ENCODE measurements at regions not wholly inside any gene's neighbourhood (a gene's known extent, or its start where the extent isn't known, plus 50 kb on each side); places are given as distances from the start of the nearest gene placed in this dataset.
"Not testable (repeated sequence)": the region's sequence is repeated elsewhere in the genome, so short reads cannot be mapped to it uniquely, and the experiment has no call there.

DNA sequence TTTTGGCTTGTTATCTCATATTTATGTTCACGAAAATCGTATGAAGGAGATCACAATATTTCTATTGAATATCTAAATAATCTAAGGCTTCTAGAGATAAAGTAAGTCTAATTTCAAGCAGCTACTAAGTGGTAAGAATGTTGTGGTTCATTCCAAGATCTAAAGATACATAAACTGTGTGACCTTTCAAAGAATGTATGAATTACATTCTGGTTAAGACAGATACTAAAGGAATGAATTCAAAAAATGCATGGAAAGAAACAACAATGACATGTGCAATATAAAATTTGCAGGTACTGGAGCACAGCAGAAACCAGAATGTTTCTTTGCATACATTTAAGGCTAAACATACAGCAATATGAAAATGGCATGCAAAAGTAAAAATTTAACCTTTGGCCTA is 1214.6 kb downstream of the CDH8 start:
- CTCF ChIA-PET = no interaction called here
- POLR2A ChIA-PET = no interaction called here

DNA sequence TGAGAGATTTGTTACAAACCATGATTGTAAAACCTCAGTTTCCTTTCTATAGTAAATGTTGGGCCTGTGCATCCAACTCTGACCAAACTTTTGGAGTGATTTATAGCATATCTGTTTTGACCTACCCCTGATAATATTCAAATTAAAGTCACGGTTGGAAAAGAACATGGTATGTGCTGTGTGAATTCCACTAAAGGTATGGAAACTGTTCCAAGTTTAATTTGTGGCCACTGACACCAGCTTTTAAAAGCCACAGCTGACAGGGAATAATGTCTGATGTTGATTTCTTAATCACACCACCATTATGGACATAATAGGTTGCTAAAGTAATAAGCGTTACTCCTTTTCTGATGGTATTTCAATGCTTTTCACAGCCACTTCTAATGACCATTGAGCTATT is 1215.9 kb downstream of the CDH8 start:
- ChIA-PET POLR2A (no interaction called here), CTCF (no interaction called here)

DNA sequence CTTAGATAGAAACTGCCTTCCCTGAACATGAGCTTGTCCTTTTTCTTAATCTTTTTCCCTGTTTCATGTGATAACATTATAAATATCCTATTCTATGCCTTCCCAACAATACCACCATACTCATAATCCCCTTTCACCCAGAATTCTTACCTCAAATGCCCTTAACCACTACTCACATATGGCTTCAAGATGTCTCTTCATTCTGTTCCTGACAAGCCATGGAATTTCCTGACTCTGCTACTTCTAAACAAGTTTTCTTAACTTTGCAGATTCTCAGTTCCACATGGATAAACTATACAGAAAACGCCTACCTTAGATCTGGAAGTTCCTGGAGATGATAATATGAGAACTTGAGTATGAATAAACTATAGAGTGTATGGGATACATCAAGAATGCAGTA is 1217.8 kb downstream of the CDH8 start:
- CTCF ChIA-PET = no interaction called here

DNA sequence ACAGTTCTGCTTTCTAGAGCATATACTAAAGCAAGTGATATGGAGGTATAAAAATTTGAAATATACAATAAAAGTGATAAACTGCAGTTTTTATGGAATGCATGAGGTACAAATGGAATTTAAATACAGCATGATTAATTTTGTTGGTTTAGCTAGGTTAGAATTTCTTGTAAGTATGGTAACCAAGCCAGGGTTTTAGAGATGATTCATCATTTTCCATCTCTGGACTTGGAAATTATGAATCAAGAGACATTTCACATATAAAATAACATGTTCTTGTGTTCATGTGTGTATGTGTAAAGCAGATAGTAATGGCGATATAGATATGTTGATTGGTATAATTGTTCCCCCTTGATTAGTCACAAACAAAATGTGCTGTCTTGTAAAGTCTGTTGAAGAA is 1219.8 kb downstream of the CDH8 start:
- ChIA-PET POLR2A (no interaction called here), CTCF (no interaction called here)

More for the DNA sequence above, 1217.8 kb downstream of the CDH8 start:
- POLR2A ChIA-PET = no interaction called here

DNA sequence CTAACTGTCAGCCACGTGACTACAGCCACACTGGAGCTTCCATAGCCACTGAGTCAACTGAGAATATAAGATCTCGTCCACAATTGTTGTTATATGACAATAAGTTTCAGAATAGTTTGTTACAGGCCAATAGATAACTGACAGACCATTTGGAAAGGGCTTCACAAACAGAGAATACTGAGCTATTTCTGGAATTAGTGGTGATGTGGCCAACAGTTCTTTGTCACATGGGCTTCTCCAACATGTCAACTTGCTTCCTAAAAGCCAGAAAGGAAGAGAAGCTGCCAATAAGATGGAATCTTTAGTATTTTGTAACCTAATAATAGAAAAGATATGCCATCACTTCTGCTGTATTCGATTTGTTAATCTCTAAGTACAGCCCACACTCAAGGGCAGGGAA is 1220.4 kb downstream of the CDH8 start:
- POLR2A ChIA-PET = no interaction called here
- CTCF ChIA-PET = interaction anchor here (0.6 kb wide), 1 partner anchor 535 kb away, joined by 3 read pairs; no protein-coding TSS in a partner anchor

DNA sequence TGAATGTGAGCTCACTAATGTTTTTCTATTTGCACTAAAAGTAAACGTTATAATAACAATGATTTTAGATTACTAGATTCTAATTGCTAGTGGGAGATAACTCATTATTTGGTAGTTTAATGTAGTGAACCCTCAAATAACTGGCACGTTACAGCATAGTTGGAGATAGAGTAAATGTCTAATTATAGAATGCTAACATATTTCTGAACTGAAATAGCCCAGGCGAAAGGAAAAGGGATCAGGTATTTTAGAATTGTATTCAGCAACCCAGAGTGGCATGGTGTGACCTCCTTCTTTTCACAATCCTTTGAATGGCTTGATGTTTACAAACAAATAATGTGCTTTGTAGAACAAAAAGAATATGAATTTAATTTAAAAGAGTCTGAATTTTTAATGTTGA is 1221.2 kb downstream of the CDH8 start:
- ChIA-PET CTCF (no interaction called here), POLR2A (no interaction called here)

DNA sequence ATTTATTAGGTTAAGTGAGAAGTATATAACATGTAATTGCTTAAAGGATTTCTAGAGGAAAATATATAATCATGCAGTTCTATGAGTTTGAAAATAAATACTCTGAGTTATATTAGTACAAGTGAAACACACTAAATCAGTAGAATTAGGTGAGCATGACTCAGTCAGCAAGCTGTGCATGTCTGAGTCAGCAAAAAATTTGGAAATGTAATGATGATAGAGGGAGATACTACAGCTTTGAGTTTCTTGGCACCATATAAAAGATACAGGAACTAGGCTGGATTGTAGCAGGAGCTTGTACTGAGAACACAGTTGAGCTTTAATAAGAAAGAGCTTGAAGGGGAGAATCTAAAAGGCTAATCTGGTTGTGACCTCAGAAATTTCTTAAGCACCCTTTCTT is 1224.6 kb downstream of the CDH8 start:
- CTCF ChIA-PET = no interaction called here
- POLR2A ChIA-PET = no interaction called here

DNA sequence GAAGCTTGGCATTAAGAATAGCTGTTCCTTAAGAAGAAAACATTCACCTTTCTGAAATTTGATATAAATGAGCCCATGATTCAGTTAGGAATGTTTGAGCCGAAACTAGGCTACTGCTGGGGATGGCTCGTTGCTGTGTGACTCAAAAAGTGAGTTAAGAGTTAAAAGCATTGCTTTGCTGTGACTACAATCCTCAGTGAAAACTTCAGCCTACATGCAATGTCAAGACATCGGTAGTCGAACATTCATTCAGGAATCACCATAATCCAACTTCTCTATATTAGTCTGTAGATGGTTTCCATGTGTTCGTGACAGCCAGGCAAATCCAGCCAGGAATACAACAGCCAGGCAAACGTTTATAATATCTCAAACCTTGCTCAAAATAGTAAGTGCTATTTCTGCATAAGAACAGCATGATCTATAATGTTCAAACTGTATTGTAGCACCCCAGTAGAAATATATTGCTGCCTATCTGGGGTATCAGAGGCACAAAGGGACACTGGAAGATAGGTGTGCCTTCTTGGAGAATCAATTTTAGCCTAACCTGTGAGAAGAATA is 1225.1 kb downstream of the CDH8 start:
- ChIA-PET CTCF (no interaction called here), POLR2A (no interaction called here)

DNA sequence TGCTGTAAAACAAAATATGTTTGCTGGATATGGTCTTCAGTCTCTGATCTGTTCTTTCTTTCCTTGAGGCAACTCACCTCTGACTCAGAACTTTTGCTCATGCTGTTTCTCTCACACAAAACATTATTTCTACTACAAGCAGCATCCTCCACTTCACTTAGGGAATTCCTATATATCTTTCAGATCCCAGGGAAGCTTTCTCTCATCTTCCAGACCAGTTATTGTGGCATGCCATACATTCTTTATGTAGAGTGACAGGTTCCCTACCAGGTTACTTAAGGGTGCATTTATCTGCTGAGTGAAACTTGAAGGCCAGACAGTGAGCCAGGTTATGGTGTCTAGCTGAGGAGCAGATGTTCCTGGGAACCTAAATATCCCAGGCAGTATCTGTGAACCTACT is 1226.0 kb downstream of the CDH8 start:
- ChIA-PET CTCF (no interaction called here), POLR2A (no interaction called here)

DNA sequence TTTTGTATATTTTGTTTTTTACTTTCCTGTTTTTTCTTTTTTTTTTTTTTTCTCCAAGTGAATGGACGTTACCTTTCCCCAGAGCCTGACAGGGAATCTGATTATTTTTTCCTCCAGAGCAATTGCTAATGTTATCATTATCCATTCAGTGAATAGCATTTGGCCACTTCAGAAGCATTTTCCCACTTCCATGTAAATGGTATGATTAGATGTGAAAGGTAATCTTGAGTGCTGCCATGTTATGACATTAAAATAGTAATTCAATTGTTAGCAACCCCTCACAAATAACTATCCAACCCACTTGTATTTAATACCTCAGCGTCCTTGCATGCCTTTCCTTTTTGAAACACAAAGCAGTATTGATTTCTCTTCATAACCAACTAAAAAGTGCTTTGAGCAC is 1243.8 kb downstream of the CDH8 start:
- POLR2A ChIA-PET = no interaction called here
- CTCF ChIA-PET = no interaction called here

DNA sequence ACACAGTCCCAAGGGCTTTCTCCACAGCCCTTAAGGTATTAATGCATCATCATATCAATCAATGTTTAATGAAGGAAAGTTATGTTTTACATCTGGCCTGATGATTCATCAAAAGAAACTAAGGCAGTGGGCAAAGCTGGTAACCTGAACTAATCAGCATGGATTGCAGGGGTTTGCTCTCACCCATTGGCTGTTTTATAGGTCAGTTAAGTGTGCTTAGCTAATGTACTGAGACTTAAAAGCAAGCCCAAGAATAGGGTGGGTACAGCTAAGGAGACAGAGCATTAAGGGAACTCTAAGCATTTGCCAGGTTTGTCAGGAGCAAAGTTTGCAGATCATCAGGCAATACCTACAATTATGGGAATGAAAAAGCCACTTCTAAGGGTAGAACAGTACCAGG is 1247.6 kb downstream of the CDH8 start:
- POLR2A ChIA-PET = no interaction called here
- CTCF ChIA-PET = no interaction called here

DNA sequence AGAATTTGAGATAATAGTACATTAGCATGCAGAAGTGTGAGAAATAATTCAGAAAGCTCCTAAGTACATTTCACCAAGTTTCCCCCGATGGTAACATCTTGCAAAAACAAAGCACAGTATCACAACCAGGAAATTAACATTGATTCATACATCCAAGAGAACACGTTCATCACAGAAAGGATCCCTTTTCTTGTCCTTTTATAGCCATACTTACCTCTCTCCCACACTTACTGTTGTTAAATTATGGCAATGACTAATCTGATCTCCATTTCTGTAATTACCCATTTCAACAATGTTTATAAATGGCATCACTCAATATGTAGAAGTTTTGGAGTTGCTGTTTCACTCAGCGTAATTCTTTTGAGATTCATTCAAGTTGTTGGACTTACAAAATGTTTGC is 1260.0 kb downstream of the CDH8 start:
- POLR2A ChIA-PET = no interaction called here
- CTCF ChIA-PET = no interaction called here

DNA sequence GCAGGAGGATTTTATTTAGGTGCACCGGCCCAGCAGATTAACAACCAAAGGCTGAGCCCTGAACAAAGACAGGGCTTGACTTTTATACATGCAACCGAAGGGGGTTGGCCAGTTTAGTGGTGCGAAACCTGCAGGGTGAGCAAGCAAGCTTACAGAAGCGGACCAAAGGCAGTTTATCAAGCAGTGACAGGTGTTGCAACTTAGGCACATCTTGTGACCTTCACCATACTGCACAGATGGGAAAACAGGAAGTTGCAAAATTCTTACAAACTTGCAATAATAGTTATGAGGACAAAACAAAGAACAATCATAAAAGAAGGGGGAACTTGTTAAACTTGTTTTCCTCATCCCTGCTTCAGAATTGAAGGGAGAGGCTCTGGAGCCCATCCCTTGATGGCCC is 1265.1 kb downstream of the CDH8 start:
- ChIA-PET CTCF (no interaction called here), POLR2A (no interaction called here)

DNA sequence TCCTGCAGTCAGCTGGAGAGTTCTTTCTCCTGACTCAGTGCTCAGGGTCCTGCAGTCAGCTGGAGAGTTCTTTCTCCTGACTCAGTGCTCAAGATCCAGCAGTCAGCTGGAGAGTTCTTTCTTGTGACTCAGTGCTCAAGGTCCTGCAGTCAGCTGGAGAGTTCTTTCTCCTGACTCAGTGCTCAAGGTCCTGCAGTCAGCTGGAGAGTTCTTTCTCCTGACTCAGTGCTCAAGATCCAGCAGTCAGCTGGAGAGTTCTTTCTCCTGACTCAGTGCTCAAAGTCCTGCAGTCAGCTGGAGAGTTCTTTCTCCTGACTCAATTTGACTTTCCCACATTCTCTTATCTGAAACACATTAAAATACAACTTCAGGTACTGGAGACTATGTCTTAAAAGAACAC is 1265.9 kb downstream of the CDH8 start:
- POLR2A ChIA-PET = not testable (repeated sequence)

DNA sequence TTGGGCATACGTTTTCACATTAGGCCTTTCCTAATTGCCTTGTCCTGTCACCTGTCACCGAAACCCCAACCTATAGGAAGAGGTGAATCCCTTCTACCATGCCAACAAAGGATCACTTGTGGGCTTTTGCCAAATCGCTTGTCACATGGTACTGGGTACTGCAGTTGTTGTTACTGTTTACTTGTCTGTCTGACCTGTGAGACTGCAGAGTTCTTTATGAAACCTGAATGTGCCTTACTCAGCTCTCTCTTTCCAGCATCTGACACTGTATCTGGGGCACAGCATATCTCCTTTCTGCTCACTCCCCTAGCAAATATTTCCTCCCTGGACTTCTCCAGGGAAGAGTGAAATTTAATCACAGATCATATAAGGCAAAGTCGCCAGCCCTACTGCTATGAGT is 1272.4 kb downstream of the CDH8 start:
- ChIA-PET CTCF (no interaction called here), POLR2A (no interaction called here)

More for the DNA sequence above, 1265.9 kb downstream of the CDH8 start:
- CTCF ChIA-PET = not testable (repeated sequence)

DNA sequence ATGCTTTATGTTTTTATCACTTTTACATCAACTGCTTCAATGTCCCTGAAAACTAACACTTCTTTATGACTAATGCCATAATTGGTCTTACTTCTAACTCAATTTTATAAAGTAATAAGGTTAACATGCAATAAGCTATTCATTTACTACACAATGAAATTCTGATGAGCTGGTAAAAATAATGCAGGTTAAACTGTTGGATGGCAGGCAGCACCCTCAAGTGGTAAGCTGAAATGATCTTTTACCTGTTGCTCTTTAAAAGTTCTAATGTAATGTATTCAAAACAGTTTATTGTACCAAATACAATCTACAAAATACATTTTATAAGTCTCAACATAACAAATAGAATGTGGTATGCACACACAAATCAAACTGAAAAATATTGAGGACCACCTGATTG is 1280.3 kb downstream of the CDH8 start:
- ChIA-PET POLR2A (no interaction called here), CTCF (no interaction called here)

DNA sequence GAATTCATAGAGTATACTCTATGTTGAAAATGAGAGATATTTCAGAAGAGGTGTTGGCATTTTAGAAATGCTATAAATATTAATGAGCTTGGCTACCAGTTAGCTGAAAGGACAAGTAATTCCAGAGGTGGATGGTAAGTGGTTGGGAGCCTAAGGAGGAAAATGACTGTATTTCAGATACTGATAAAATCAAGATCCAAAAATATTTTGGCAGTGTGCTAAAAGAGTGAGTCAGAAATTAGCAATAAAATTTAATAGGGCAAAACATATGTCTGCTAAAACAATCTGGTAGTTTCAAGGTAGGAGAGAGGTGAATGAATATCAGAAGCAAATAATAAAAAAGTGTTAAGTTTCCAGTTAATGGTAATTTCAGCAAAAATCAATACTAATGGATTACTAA is 1287.9 kb downstream of the CDH8 start:
- ChIA-PET CTCF (no interaction called here), POLR2A (no interaction called here)

DNA sequence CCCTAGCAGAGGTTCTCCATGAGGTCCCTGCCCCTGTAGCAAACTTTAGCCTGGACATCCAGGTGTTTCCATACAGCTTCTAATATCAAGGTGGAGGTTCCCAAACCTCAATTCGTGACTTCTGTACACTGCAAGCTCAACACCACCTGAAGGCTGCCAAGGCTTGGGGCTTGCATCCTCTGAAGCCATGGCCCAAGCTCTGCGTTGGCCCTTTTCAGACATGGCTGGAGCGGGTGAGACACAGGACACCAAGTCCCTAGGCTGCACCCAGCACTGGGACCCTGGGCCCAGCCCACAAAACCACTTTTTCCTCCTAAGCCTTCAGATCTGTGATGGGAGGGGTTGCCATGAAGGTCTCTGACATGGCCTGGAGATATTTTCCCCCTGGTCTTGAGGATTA is 1292.0 kb downstream of the CDH8 start:
- CTCF ChIA-PET = no interaction called here
- POLR2A ChIA-PET = no interaction called here

DNA sequence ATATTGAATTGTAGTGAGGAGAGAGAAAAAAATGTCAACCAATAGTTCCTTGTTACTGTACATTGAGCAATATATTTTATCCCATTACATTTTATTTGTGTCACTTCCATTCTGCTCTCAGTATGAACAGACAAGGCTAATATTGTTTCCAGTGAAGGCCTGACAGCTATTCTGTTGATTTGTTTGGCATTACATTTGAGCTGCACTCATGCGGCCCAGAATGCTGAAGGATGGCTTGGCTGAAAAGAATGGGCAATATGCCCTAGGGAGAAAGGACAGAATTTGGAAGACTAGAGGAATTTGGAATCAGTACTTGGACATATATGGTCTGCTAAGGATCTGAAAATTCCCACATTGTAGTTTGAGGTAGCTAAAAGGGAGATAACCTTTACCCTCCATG is 1294.4 kb downstream of the CDH8 start:
- CTCF ChIA-PET = no interaction called here

DNA sequence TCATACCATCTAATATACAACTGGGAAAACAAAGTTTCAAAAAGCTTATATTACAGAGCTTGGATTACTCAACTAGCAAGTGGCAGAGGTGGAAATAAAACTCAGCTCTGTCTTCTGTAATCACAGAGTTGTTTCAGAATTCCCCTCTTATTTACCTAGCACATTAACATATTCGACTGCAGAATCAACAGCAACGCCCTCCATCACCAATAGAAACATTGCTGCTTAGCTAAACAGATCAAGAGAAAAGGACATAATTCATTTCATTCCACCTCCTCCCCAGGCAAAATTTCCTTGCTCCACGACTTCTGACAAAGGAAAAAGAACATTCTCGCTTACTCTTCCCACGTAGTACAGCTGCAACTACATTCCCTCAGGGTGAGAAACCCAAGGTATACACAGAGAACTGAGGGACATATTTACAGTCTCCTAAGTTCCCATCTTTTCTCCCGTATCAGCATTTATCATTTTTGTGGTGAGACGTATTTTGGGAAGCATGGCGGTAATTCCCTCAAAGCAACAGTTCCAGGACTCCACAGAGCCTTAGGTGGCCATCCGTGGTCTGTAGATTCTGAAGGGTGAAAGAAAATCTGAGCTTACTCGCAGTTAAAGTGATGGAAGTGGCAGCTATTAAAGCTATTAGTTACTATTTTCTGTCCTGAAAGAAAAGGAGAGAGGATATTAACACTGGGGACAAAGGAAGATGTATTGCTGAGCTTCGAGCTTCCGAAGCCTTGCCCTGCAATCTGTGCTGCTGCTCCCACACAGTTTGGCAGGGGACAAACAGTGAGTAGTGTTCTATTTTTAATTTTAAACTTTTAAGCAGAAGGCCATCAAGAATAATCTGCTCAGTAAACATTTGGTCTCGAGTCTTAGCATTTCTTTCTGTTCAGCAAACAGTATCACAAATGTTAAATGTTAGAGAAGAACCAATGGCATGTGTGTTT is 1296.2 kb downstream of the CDH8 start:
- POLR2A ChIA-PET = no interaction called here
- CTCF ChIA-PET = no interaction called here

More for the DNA sequence above, 1294.4 kb downstream of the CDH8 start:
- POLR2A ChIA-PET = no interaction called here

DNA sequence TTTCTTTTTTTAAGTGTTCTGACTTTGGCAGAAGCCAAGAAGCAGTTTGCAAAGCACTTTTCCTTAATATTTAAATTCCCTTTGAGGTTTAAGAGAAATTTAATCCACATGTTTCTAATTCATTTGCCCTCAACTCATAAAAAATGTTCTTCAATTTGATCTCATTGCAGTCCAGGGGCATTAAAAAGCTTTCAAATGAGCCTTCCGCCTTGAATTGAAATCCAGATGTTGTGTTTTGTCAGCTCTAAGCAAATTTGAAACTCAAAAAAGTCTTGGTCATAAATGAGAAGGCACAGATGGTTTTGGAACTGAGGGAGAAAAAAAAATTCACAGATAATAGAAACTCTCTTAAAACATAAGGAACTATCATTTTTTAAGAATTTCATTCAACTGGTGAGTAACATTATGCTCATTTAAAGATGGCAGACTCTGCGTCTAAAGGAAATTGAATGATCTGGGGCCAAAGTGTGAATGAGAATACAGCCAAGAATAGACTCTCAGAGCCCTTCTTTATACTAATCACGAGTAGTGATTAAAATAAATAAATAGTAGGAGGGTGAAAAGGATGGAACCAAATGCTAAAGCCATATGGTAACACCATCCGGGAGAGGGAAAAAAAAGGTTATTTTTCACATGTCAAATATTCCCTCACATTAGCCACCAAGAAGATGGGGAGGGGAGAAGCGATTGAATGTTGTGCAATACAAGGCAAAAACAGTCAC is 1304.7 kb downstream of the CDH8 start:
- ChIA-PET CTCF (no interaction called here), POLR2A (no interaction called here)

DNA sequence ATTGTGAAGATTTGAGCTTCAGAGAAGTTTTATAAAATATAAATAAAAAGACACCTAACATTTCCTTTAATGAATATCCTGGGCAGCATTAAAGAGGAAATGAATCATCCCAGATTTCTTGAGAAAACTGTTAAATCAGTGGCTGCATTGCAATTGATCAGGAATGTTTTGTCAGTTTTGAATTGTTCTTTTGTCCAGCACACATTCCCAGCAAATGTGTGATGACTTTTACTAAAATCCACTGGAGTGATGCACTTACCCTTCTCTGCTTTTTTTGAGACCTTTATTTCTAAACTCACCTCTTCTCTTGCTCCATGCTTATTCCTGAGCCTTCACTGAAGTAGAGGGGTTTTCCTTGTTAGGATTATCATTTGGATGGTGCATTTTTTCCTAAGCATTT is 1307.2 kb downstream of the CDH8 start:
- ChIA-PET CTCF (no interaction called here), POLR2A (no interaction called here)

All from activated CD8-positive, alpha-beta memory T cell treated with anti-CD3 and anti-CD28 coated beads for 36 hours (primary cell).